Neutrophil (primary cell): ENCODE measurements at regions not wholly inside any gene's neighbourhood (a gene's known extent, or its start where the extent isn't known, plus 50 kb on each side); places are given as distances from the start of the nearest gene placed in this dataset.
"Not testable (repeated sequence)": the region's sequence is repeated elsewhere in the genome, so short reads cannot be mapped to it uniquely, and the experiment has no call there.

Experiments
- H3K27ac ChIP-seq: fragments of 200-600 bp; sonication (generic); 2 replicates; pipeline ENCODE4 v1.5.1; 2016; ENCODE audit warnings: mild to moderate bottlenecking, moderate library complexity
- H3K27me3 ChIP-seq: fragments of 200-600 bp; sonication (generic); 2 replicates; pipeline ENCODE4 v1.6.0; 2016; ENCODE audit warnings: mild to moderate bottlenecking
- H3K36me3 ChIP-seq: fragments of 200-600 bp; sonication (generic); 2 replicates; pipeline ENCODE4 v1.5.1; 2017
- H3K4me1 ChIP-seq, 2 experiments: fragments of 200-600 bp in 1 of 2; sonication (generic) in 1 of 2; 1 replicate in 1 of 2; 2 replicates in 1 of 2; pipeline versions ENCODE4 v1.5.1 to v1.6.1; 2013 to 2016; ENCODE audit warnings: low read depth in 1 of 2, low read length in 1 of 2, mild to moderate bottlenecking in 1 of 2, moderate library complexity in 1 of 2; ENCODE audit not compliant: control insufficient read depth in 1 of 2, insufficient read depth in 1 of 2
- H3K4me3 ChIP-seq, 2 experiments: fragments of 200-600 bp in 1 of 2; sonication (generic) in 1 of 2; 1 replicate in 1 of 2; 2 replicates in 1 of 2; pipeline ENCODE4 v1.5.1; 2013 to 2016; ENCODE audit warnings: low read depth in 1 of 2, low read length in 1 of 2, mild to moderate bottlenecking in 1 of 2, moderate library complexity in 1 of 2
- H3K9me3 ChIP-seq: fragments of 200-600 bp; sonication (generic); 2 replicates; pipeline ENCODE4 v1.5.1; 2016
- TF ChIP-seq, protein P1 (sequence below): fragments of 200-600 bp; sonication (generic); IDR thresholded peaks from 2 replicates; pipeline ENCODE4 v1.5.1; 2016; ENCODE audit warnings: antibody characterized with exemption

DNA sequence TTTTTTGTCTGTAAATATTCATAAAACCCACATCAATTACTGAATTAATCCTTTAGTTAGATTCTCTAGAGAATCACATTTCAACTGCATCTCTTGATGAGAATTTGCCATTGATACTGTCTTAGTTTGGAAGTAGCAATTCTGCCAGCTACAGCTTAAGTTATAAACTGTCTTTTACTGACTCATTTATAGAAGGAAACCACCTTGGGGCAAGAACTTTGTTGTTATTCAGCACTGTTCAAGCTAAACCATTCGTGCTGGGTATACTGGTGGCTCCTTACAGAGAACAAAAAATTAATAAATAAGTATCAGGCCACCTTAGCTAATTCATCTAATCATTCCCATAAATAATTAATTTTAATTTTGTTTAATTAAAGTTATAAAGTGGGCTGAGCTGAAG is 1082.6 kb upstream of the CELF4 start:
- H3K9me3 ChIP-seq, result no peaks in the 10 kb centered on the region
- H3K4me1 ChIP-seq, result no peaks in the 10 kb centered on the region
- no peak overlapping the region for H3K27ac ChIP-seq
- no peaks in the 10 kb centered on the region for H3K36me3 ChIP-seq
- TF ChIP-seq, protein P1, sequence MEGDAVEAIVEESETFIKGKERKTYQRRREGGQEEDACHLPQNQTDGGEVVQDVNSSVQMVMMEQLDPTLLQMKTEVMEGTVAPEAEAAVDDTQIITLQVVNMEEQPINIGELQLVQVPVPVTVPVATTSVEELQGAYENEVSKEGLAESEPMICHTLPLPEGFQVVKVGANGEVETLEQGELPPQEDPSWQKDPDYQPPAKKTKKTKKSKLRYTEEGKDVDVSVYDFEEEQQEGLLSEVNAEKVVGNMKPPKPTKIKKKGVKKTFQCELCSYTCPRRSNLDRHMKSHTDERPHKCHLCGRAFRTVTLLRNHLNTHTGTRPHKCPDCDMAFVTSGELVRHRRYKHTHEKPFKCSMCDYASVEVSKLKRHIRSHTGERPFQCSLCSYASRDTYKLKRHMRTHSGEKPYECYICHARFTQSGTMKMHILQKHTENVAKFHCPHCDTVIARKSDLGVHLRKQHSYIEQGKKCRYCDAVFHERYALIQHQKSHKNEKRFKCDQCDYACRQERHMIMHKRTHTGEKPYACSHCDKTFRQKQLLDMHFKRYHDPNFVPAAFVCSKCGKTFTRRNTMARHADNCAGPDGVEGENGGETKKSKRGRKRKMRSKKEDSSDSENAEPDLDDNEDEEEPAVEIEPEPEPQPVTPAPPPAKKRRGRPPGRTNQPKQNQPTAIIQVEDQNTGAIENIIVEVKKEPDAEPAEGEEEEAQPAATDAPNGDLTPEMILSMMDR, result no peak
- no peaks in the 10 kb centered on the region for H3K27me3 ChIP-seq
- no peak overlapping the region for H3K4me3 ChIP-seq

DNA sequence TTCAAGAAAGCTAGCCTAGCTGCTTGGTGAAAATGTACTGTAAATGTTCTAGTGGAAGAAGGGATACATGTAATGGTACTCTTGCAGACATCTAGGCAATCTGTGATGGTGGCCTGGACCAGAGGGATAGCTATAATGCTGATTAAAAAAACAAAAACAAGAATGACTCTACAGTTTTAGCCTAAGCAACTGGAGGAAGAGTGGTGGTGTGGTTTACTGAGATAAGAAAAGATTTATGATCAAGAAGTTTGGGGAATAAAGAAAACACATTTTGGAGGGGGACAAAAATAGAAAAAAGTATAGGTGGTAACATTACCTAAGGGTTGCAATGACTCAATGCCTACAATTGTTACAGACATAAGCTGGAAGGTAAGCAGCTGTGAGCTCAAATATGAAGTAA is 1080.7 kb upstream of the CELF4 start:
- no peaks in the 10 kb centered on the region for H3K36me3 ChIP-seq
- no peak overlapping the region for H3K4me3 ChIP-seq
- TF ChIP-seq, protein P1, result no peak
- no peaks in the 10 kb centered on the region for H3K27me3 ChIP-seq
- H3K27ac ChIP-seq, result no peak overlapping the region
- H3K4me1 ChIP-seq, result no peaks in the 10 kb centered on the region
- no peaks in the 10 kb centered on the region for H3K9me3 ChIP-seq

DNA sequence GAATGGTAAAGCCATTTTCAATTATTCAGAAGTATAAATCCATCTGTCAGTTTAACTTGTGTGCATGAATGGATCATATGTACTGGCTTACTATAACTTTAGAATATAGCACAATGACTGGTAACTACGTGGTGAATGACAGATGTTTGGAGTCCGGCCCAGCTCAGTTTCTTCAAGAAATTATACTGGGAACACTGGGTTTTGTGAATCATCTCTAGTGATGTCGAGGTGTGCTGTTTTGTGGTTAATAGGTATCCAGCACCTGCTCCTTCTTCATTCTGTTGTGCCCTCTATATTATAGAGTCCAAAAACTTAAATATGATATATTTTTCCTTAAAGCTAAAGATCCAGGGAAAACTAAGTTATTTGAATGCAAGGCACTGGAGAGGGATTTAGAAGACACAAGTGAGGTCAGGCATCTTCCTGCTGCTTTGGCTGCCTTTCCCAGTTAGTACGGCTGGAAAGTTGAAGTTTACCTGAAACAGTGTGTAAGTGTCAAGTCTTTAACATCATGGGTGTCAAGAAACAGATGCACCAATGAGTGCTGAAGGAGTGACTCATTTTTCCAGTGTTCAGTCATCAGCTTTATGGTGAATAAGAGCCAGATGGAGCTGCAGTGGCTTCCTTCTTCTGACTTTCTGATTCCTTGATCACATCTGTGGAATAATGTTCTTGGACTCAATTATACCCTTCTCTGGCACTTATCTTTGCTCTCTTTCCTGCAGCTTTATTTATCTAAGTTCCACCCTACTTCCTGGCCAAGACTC is 1079.5 kb upstream of the CELF4 start:
- Histone ChIP-seq H3K4me3 (no peak overlapping the region), H3K9me3 (no peaks in the 10 kb centered on the region), H3K27me3 (no peaks in the 10 kb centered on the region), H3K4me1 (no peaks in the 10 kb centered on the region), H3K27ac (no peak overlapping the region), H3K36me3 (no peaks in the 10 kb centered on the region)
- TF ChIP-seq, protein P1, result no peak

DNA sequence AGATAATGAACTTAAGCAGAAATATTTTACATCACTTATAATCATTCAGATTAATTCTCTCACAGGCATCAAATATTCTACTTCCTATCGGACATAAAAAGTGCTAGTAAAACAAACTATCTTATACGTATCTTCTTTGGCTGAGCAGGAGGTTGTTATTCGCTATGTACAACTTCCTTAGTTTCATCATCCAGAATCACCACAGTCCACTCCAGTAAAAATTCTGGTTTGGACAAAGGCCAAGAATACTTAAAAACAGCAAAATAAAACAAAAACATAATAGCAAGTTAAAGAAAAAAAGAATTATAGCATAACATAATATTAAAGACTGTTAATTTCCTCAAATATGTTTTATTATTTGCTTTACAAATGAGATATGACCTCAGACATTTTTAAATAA is 1077.1 kb upstream of the CELF4 start:
- Histone ChIP-seq H3K27me3 (no peaks in the 10 kb centered on the region), H3K4me1 (no peaks in the 10 kb centered on the region), H3K36me3 (no peaks in the 10 kb centered on the region), H3K27ac (no peak overlapping the region), H3K9me3 (no peaks in the 10 kb centered on the region), H3K4me3 (no peak overlapping the region)
- TF ChIP-seq, protein P1, result no peak

DNA sequence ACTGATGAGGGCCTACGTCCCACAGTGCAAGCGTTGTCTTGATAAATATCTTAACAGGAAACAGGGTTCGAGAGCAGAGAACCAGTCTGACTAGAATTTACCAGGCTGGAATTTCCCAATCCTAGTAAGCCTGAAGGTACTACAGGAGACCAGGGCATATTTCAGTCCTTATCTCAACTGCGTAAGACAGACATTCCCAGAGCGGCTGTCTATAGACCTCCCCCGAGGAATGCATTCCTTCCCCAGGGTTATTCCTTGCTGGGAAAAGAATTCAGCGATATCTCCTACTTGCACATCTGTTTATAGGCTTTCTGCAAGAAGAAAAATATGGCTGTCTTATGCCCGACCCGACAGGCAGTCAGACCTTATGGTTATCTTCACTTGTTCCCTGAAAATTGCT is 1074.1 kb upstream of the CELF4 start:
- H3K36me3 ChIP-seq, H3K27me3 ChIP-seq, H3K9me3 ChIP-seq, H3K27ac ChIP-seq, H3K4me1 ChIP-seq, H3K4me3 ChIP-seq: not testable (repeated sequence)

DNA sequence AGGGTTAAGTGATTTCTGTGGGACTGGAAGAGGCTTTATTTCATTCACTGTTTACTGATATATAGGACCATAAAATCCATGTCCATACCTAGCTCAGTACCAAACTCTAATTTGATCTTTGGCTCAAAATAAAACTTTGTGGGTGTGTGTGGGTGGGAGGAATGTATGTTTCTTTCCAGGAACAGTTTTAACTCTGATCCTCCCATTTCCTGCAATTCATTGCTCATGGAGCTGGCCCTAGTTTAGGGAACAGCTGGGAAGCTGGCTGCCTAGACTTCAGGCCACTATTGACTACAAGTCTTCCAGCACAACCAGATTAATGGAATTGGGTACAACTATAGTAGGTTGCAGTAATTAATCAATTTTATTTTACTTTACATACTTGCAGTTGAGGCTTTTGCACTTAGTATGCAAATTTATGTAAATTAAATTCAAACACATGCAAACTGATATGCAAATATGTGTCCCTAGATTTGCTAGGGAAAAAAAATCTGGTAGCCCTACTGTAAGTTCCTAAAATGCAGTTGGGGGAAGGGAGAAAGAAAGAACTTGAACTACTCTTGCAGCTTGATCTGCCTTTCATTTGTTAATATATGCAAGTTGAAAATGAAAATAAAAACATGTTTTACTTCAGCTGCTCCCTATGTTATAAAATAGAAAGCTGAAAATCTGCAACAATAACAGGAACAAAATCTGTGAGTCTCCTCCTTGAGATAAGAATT is 1070.3 kb upstream of the CELF4 start:
- H3K27ac ChIP-seq, result no peak overlapping the region
- no peaks in the 10 kb centered on the region for H3K4me1 ChIP-seq
- no peaks in the 10 kb centered on the region for H3K27me3 ChIP-seq
- no peaks in the 10 kb centered on the region for H3K36me3 ChIP-seq
- no peaks in the 10 kb centered on the region for H3K9me3 ChIP-seq
- H3K4me3 ChIP-seq, result no peak overlapping the region
- TF ChIP-seq, protein P1, result no peak
